ENCODE measurements at regions not wholly inside any gene's neighbourhood (a gene's known extent, or its start where the extent isn't known, plus 50 kb on each side); places are given as distances from the start of the nearest gene placed in this dataset.

DNA sequence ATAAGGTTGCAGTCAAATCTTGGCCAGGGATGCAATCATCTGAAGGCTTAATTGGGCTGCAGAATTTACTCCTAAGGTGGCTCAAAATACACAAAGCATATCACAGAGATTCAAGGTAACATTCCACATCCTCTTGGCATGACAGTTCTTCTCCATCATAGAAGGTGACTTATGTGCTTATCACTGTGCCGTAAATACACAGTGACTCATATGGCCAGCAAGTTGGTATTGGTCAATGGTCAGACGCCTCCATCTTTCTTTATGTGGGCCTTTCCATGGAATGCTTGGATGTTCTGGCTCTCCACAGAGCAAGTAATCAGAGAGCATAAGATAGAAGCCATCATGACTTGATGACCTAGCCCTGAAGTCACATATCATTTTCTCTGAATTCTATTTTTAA lies 168.8 kb upstream of the ST8SIA2 start:
- no peak for DNase-seq

- no peak for DNase-seq
Measured at GRCh38 chr15:92226020-92226612, 167.6 kb upstream of the ST8SIA2 start.

GRCh38 chr15:92228830-92229229 lies 164.9 kb upstream of the ST8SIA2 start:
- no peak for DNase-seq

GRCh38 chr15:92231461-92231860 lies 162.2 kb upstream of the ST8SIA2 start:
- DNase-seq: no peak

GRCh38 chr15:92232317-92232716 lies 161.4 kb upstream of the ST8SIA2 start:
- DNase-seq: no peak

- DNase-seq: no peak
Measured at GRCh38 chr15:92232876-92233275, 160.8 kb upstream of the ST8SIA2 start.

DNA sequence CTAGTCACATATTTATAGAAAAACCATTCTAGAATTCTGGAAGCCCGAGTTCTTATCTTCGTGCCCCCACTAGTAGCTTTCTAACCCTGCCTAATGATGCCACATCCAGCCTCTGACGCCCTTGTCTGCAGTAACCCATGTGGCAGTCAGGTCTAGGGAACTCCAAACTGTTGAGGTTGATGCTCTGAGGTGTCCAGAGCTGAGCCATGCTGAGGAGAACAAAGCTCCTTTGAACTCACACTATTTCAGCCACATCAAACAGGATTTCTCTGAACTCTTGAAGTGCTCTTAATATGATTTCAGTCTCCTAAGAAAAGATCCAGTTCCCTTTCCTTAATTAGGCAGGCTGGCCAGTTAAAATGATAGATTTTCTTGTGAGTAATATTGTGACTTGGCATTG lies 150.5 kb upstream of the ST8SIA2 start:
- no peak for DNase-seq

DNA sequence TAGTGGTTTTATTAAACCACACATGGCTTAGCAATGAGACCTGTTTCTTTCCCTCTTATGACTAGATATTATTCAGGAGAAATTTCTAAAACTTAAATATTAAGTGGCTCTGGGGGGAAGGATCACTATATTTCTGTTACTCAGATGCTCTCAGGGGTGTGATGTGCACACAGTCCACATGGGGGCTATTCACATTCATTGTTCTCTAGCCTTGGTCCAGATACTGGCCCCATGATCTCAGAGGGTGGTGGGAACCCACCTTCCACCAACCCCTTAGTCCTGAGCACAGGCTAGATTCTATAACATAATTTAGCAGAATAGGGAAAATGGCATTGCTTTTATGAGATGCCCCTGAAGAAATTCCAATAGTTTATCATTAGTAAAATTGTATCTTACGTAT lies 149.0 kb upstream of the ST8SIA2 start:
- DNase-seq: no peak

GRCh38 chr15:92247649-92248242 lies 145.9 kb upstream of the ST8SIA2 start:
- no peak for DNase-seq

- DNase-seq: no peak
Measured at GRCh38 chr15:92266796-92267685, 126.6 kb upstream of the ST8SIA2 start.

GRCh38 chr15:92268900-92269299 lies 124.8 kb upstream of the ST8SIA2 start:
- DNase-seq: no peak

DNA sequence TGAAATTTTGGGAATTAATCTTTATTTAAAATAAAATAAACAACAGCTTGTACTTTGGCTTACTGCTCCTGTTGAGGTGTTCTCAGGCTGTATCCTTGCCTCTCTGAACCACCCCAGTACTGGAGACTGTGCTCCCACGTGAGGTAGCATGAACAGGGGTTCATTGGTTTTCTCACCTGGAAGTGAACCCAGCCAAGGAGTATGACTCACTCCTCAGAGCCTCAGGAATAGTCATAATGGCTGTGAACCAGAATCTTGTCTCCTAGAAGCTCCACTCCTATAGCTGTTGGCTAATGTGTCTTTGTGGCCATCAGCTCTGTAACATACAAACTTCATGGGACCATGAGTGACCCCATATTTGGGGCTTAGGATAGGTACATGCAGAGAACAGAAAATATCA lies 122.5 kb upstream of the ST8SIA2 start:
- no peak for DNase-seq

DNA sequence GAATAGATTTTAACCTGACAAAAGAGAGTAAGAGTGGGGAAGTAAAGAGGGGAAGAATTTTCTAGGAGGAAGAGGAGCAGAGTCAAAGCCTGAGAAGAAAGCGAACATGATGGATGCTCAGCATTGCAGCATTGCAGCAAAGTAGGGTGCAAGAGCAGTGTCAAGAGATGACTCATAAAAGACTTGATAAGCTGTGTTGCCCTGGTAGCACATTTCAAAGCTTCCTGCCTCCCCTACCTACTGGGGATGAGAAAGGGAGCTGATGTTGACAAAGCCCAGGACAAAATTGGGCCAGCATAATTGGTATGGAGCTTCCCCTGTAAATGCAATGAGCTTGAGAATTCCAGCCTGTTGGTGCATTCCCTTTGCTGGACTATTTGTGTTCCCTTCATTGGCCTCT lies 121.6 kb upstream of the ST8SIA2 start:
- DNase-seq: no peak

DNA sequence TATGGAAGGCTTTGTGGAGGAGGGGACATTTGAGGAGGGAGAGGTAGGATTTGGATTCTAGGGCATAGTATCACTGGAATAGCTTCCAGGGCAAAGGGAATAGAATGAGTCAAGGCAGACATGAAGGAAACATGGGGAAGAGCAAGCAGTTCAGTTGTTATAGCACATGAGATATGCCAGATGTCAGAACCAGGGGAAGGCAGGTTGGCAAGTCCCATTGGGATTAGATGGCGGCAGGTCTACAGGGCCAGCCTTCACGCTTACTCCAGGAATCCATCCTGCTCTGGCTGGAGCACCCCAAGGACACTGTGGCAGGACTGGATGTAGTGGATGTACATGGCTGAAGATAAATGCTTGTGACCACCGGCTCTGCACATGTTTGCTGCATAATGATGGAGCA lies 120.4 kb upstream of the ST8SIA2 start:
- DNase-seq: no peak

DNA sequence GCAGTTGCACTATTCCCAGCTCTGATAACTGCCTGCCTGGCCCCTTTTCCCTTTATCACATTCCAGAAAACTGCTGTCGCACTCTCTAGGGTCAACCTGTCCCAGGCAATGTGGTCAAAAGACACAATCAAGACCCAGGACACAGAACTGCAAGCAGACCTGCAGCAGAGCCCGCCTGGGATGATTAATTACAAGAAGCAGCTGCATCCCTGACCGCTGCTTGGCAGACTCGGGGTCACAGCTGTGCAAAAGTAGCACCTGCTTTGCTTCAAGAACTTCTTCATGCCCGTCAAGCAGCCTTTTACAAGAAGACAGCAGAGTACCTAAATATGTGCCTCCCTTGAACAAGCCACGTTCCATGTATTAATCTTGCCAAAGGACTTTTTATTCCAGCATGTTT lies 120.0 kb upstream of the ST8SIA2 start:
- DNase-seq: no peak

GRCh38 chr15:92277776-92278175 lies 115.9 kb upstream of the ST8SIA2 start:
- peak; percentile 14 for DNase-seq

DNA sequence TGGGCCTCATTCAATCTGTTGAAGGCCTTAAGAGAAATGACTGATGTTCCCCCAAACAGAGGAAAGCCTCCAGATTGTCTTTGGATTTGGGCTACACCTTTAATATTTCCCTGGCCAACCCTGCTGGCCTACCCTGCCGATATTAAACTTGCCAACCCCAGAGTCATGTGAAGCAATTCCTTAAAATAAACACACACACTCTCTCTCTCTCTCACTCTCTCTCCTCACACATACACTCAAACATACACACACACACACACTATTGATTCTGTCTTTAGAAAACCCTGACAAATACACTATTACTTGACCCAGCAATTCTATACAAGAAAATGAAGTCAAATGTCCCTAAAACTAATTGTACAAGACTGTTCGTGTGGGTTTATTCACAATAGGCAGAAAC lies 109.9 kb upstream of the ST8SIA2 start:
- no peak for DNase-seq

DNA sequence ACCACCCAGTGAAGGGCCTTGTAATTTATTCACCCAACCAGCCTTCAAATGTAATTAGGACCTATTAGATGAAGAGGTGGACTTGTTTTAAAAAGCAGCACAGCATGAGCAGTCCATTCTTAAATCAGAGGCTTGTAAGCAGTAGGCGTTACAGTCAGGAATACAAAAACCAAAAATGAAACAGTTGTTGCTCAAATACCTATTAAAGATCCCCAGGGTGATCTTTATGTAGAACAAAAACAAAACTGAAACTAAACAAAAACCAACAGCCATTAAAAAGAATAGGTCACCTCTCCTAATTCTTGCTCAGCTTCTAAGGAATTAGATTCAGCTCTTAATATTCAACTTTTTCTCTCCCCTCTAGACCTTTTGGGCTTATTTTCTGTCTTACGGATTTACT lies 104.9 kb upstream of the ST8SIA2 start:
- DNase-seq: no peak

DNA sequence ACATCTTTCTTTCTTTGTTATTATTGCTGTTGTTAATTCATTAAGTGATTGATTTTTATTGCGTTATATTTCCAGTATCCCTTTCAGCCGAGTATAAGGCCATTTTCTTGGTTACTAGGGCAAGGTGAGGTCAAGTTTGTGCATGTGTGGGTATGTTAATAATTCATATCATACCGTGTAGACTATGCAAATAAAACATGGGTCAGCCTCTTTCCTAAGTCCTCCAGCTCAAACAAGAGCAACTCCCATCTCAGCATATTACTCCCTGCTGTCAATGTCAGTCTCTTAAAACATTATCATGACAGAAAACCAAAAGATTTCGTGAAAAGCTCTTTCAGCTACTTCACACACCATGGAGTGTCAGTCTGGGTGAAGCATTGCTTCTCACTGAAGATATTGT lies 103.9 kb upstream of the ST8SIA2 start:
- DNase-seq: no peak

GRCh38 chr15:92290359-92290992 lies 103.2 kb upstream of the ST8SIA2 start:
- DNase-seq: no peak

DNA sequence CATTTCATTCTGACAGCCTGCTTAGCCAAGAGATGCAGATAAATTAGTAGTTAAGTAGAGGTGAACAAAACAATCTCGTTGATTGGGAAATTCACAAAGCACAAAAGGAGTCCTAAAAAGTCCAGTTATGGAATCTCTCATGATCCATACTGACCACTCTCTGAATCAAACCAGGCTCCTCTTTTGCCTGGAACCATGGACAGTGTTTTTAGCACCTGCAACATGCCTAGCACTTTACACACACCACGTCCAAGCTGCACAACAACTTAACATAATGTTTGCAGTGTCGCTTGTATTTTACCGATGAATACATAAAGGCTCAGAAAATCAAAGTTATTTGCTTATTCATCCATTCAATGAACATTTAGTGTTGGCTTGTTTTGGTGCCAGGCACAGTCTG lies 101.8 kb upstream of the ST8SIA2 start:
- no peak for DNase-seq

DNA sequence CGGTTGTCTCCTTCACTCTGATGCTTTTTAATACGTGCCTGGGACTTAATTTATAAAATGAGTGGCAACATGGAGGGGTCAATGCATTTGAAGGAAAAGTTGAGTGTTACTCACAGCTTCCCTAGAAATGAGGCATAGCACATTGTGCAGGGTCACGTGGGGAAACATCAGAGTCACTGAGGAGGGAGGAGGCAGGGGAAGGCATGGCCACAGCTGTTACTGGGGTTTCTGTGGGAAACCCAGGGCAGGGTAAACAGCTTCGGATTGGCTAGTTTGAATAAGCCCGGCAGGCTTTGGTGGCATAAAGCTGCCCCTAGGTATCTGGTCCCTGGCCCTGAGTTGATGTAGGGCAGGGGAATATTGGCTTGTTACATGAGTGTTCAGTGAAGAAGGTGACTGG lies 98.9 kb upstream of the ST8SIA2 start:
- no peak for DNase-seq
